H9 (cell line): ENCODE measurements at regions not wholly inside any gene's neighbourhood (a gene's known extent, or its start where the extent isn't known, plus 50 kb on each side); places are given as distances from the start of the nearest gene placed in this dataset.

Experiments used
- DNase-seq: peaks from one replicate; pipeline ENCODE4 v3.0.0-alpha.2; 2017
- H2AFZ ChIP-seq: one replicate; pipeline ENCODE4 v1.6.1; 2013; ENCODE audit warnings: mild to moderate bottlenecking, low read length, control low read depth, moderate library complexity
- H2AK5ac ChIP-seq: 2 replicates; pipeline ENCODE4 v1.6.1; 2013; ENCODE audit warnings: low read length, control low read depth, mixed read lengths; ENCODE audit not compliant: insufficient read length
- H2BK120ac ChIP-seq: one replicate; pipeline ENCODE4 v1.6.1; 2013; ENCODE audit warnings: low read depth, mild to moderate bottlenecking, low read length, control low read depth, inconsistent platforms; ENCODE audit not compliant: poor library complexity, severe bottlenecking
- H2BK12ac ChIP-seq: 2 replicates; pipeline ENCODE4 v1.6.1; 2013; ENCODE audit warnings: low read length, control low read depth, mixed read lengths, low read depth; ENCODE audit not compliant: insufficient read length
- H2BK15ac ChIP-seq: 2 replicates; pipeline ENCODE4 v1.6.1; 2013; ENCODE audit warnings: low read depth, low read length, control low read depth
- H2BK20ac ChIP-seq: one replicate; pipeline ENCODE4 v1.6.1; 2013; ENCODE audit warnings: low read depth, mild to moderate bottlenecking, low read length, control low read depth, inconsistent platforms; ENCODE audit not compliant: poor library complexity, severe bottlenecking
- H2BK5ac ChIP-seq: 2 replicates; pipeline ENCODE4 v1.6.1; 2013; ENCODE audit warnings: low read length, control low read depth, mixed read lengths; ENCODE audit not compliant: insufficient read length
- H3K14ac ChIP-seq: 2 replicates; pipeline ENCODE4 v1.6.1; 2013; ENCODE audit warnings: low read length, control low read depth; ENCODE audit not compliant: insufficient read depth
- H3K18ac ChIP-seq: 2 replicates; pipeline ENCODE4 v1.6.1; 2013; ENCODE audit warnings: low read depth, mild to moderate bottlenecking, mixed read lengths, low read length, control low read depth; ENCODE audit not compliant: insufficient read length
- H3K23ac ChIP-seq: 2 replicates; pipeline ENCODE4 v1.6.1; 2013; ENCODE audit warnings: low read length, control low read depth, mixed read lengths, low read depth; ENCODE audit not compliant: insufficient read length
- H3K23me2 ChIP-seq: 2 replicates; pipeline ENCODE4 v1.6.1; 2013; ENCODE audit warnings: low read depth, mild to moderate bottlenecking, mixed read lengths, low read length, control low read depth; ENCODE audit not compliant: insufficient read length, poor library complexity, severe bottlenecking
- H3K27ac ChIP-seq: 2 replicates; pipeline ENCODE4 v1.5.1; 2013; ENCODE audit warnings: low read length, control low read depth, mixed read lengths, low read depth; ENCODE audit not compliant: insufficient read length
- H3K27me3 ChIP-seq: 2 replicates; pipeline ENCODE4 v1.6.1; 2013; ENCODE audit warnings: low read length, control low read depth, inconsistent platforms; ENCODE audit not compliant: insufficient read depth
- H3K4ac ChIP-seq: 2 replicates; pipeline ENCODE4 v1.6.1; 2013; ENCODE audit warnings: low read depth, mild to moderate bottlenecking, control low read depth, inconsistent platforms, low read length, moderate library complexity
- H3K4me1 ChIP-seq: 2 replicates; pipeline ENCODE4 v1.6.1; 2013; ENCODE audit warnings: low read length, control low read depth, inconsistent platforms; ENCODE audit not compliant: insufficient read depth
- H3K4me2 ChIP-seq: 2 replicates; pipeline ENCODE4 v1.6.1; 2013; ENCODE audit warnings: low read length, control low read depth, mixed read lengths; ENCODE audit not compliant: insufficient read length, insufficient read depth
- H3K56ac ChIP-seq: 2 replicates; pipeline ENCODE4 v1.6.1; 2013; ENCODE audit warnings: low read depth, mild to moderate bottlenecking, mixed read lengths, low read length, control low read depth; ENCODE audit not compliant: insufficient read length
- H3K79me1 ChIP-seq: 2 replicates; pipeline ENCODE4 v1.6.1; 2013; ENCODE audit warnings: low read depth, mild to moderate bottlenecking, moderate library complexity, low read length, control low read depth, inconsistent platforms; ENCODE audit not compliant: insufficient read depth, poor library complexity, severe bottlenecking
- H3K79me2 ChIP-seq: 2 replicates; pipeline ENCODE4 v1.6.1; 2013; ENCODE audit warnings: low read length, control low read depth, inconsistent platforms; ENCODE audit not compliant: insufficient read depth
- H3K9ac ChIP-seq: 2 replicates; pipeline ENCODE4 v1.6.1; 2013; ENCODE audit warnings: low read length, control low read depth, mixed read lengths; ENCODE audit not compliant: insufficient read length; ENCODE audit errors: extremely low read depth
- H3K9me3 ChIP-seq: one replicate; pipeline ENCODE4 v1.6.1; 2013; ENCODE audit warnings: low read depth, low read length, inconsistent platforms; ENCODE audit not compliant: control insufficient read depth
- H3T11ph ChIP-seq: one replicate; pipeline ENCODE4 v1.6.1; 2013; ENCODE audit warnings: mild to moderate bottlenecking, low read length, control low read depth, inconsistent platforms
- H4K20me1 ChIP-seq: one replicate; pipeline ENCODE4 v1.6.1; 2013; ENCODE audit not compliant: control insufficient read depth, insufficient read length, insufficient read depth
- H4K5ac ChIP-seq: 2 replicates; pipeline ENCODE4 v1.6.1; 2013; ENCODE audit warnings: low read depth, mild to moderate bottlenecking, mixed read lengths, low read length, control low read depth; ENCODE audit not compliant: insufficient read length
- H4K8ac ChIP-seq: replicated peaks from 2 replicates; pipeline ENCODE4 v1.6.1; 2013; ENCODE audit warnings: low read length, control low read depth, mixed read lengths, low read depth; ENCODE audit not compliant: insufficient read length
- H4K91ac ChIP-seq: 2 replicates; pipeline ENCODE4 v1.6.1; 2013; ENCODE audit warnings: low read depth, mild to moderate bottlenecking, moderate library complexity, mixed read lengths, low read length, control low read depth; ENCODE audit not compliant: insufficient read length
- H3K27ac Mint-ChIP-seq, 3 experiments: 2 replicates in 2 of 3; 3 replicates in 1 of 3; pipeline ENCODE4 v1.8.0; 2020 to 2021; ENCODE audit warnings: mixed read lengths in 3 of 3, mild to moderate bottlenecking in 1 of 3, moderate library complexity in 1 of 3
- H3K27me3 Mint-ChIP-seq: 2 replicates; pipeline ENCODE4 v1.8.0; 2021; ENCODE audit warnings: low read depth, mild to moderate bottlenecking, moderate library complexity, mixed read lengths
- H3K36me3 Mint-ChIP-seq, 3 experiments: 2 replicates in 2 of 3; 3 replicates in 1 of 3; pipeline ENCODE4 v1.8.0; 2020 to 2021; ENCODE audit warnings: low read depth in 3 of 3, mixed read lengths in 3 of 3; ENCODE audit not compliant: insufficient read depth in 1 of 3
- H3K4me1 Mint-ChIP-seq, 2 experiments: 2 replicates each; pipeline ENCODE4 v1.8.0; 2020; ENCODE audit warnings: mixed read lengths in 2 of 2
- H3K4me3 Mint-ChIP-seq, 2 experiments: 2 replicates in 1 of 2; 3 replicates in 1 of 2; pipeline ENCODE4 v1.8.0; 2020 to 2021; ENCODE audit warnings: mild to moderate bottlenecking in 2 of 2, mixed read lengths in 2 of 2, moderate library complexity in 1 of 2
- H3K9me3 Mint-ChIP-seq, 2 experiments: 2 replicates in 1 of 2; 3 replicates in 1 of 2; pipeline ENCODE4 v1.8.0; 2020; ENCODE audit warnings: mild to moderate bottlenecking in 2 of 2, mixed read lengths in 2 of 2, moderate library complexity in 1 of 2
- WGBS: extraction: QIAGEN DNeasy Blood & Tissue Kit; methylation state at CpG from one replicate; pipeline ENCODE4 v1.1.7; 2013; ENCODE audit warnings: missing lambda C conversion rate, low lambda C conversion rate, mixed read lengths; ENCODE audit not compliant: insufficient read length; ENCODE audit errors: extremely low coverage; 5-methylcytosine and 5-hydroxymethylcytosine counted together
- TF ChIP-seq, protein P1 (sequence below): fragments of 200-600 bp; sonication (generic); conservative IDR thresholded peaks from 3 replicates; pipeline ENCODE4 v1.8.0; 2021; ENCODE audit warnings: antibody characterized with exemption, mild to moderate bottlenecking

DNA sequence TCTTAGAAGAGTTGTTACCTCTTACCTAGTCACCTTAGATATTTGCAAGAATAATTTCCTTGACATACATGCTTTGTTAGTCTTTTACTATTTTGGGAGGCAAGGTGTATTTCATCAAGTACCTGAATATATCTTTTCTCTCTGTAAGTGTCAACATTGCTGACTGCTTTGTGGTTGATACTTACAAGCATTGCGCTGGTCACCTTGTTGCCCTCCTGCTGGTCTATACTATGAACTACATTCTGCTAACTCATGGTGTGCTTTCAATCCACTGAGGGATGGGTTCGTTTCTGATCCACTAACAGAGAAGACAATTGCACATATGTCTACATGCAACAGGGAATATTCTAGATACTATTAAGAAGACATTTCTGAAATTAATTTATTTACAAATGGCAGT is 837.8 kb upstream of the COBL start:
- 0 out of 2 replicates have a peak, but pooled peaks cover 3% of the 10 kb centered on the region for H3K4me1 ChIP-seq
- no peaks in the 10 kb centered on the region for H3K27me3 ChIP-seq
- no peak overlapping the region for H4K8ac ChIP-seq
- no peak overlapping the region for H3T11ph ChIP-seq
- no peak overlapping the region for H3K27ac ChIP-seq
- no peak overlapping the region for H4K5ac ChIP-seq
- Mint-ChIP-seq H3K9me3 (no peaks in the 10 kb centered on the region; a peak in 1 of 5 replicates), H3K4me1 (no peaks in the 10 kb centered on the region), H3K27me3 (no peaks in the 10 kb centered on the region; the same call in 1 of the 2 replicates), H3K36me3 (no peaks in the 10 kb centered on the region; a peak in 1 of 7 replicates), H3K27ac (no peak overlapping the region), H3K4me3 (no peak overlapping the region)
- no peak overlapping the region for H2BK15ac ChIP-seq
- H2BK12ac ChIP-seq = no peak overlapping the region
- no peak overlapping the region for H4K91ac ChIP-seq
- no peaks in the 10 kb centered on the region for H3K9me3 ChIP-seq
- no peaks in the 10 kb centered on the region for H3K79me2 ChIP-seq
- H3K9ac ChIP-seq = no peak overlapping the region
- no peak overlapping the region for H3K23ac ChIP-seq
- H2BK20ac ChIP-seq = no peak overlapping the region
- H3K4ac ChIP-seq = no peak overlapping the region
- no peak overlapping the region for H2AFZ ChIP-seq
- H4K20me1 ChIP-seq = no peaks in the 10 kb centered on the region
- no peak for DNase-seq
- no peak overlapping the region for H3K14ac ChIP-seq
- WGBS = no CpG with 5 or more reads among the region's 2 CpGs
- no peak overlapping the region for H3K4me2 ChIP-seq
- no peak overlapping the region for H3K56ac ChIP-seq
- no peak overlapping the region for H2BK5ac ChIP-seq
- no peak overlapping the region for H2AK5ac ChIP-seq
- TF ChIP-seq, protein P1, sequence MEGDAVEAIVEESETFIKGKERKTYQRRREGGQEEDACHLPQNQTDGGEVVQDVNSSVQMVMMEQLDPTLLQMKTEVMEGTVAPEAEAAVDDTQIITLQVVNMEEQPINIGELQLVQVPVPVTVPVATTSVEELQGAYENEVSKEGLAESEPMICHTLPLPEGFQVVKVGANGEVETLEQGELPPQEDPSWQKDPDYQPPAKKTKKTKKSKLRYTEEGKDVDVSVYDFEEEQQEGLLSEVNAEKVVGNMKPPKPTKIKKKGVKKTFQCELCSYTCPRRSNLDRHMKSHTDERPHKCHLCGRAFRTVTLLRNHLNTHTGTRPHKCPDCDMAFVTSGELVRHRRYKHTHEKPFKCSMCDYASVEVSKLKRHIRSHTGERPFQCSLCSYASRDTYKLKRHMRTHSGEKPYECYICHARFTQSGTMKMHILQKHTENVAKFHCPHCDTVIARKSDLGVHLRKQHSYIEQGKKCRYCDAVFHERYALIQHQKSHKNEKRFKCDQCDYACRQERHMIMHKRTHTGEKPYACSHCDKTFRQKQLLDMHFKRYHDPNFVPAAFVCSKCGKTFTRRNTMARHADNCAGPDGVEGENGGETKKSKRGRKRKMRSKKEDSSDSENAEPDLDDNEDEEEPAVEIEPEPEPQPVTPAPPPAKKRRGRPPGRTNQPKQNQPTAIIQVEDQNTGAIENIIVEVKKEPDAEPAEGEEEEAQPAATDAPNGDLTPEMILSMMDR = peak; percentile 58
- no peak overlapping the region for H2BK120ac ChIP-seq
- no peaks in the 10 kb centered on the region for H3K79me1 ChIP-seq
- H3K23me2 ChIP-seq = no peaks in the 10 kb centered on the region
- no peak overlapping the region for H3K18ac ChIP-seq
